WERI-Rb-1 (cell line): ENCODE measurements at regions not wholly inside any gene's neighbourhood (a gene's known extent, or its start where the extent isn't known, plus 50 kb on each side); places are given as distances from the start of the nearest gene placed in this dataset.

Source experiments
- DNase-seq: peaks from one replicate; pipeline ENCODE4 v3.0.0-alpha.2; 2020
- H3K27ac ChIP-seq: fragments of 250-450 bp; sonication (Bioruptor Pico); 2 replicates; pipeline ENCODE4 v1.5.1; 2020; ENCODE audit warnings: mild to moderate bottlenecking, moderate library complexity
- H3K27me3 ChIP-seq: fragments of 250-450 bp; sonication (Bioruptor Pico); 2 replicates; pipeline ENCODE4 v1.5.1; 2021; ENCODE audit warnings: mild to moderate bottlenecking, low read depth, moderate library complexity; ENCODE audit not compliant: insufficient read depth, severe bottlenecking
- H3K36me3 ChIP-seq: fragments of 250-450 bp; sonication (Bioruptor Pico); 2 replicates; pipeline ENCODE4 v1.5.1; 2020; ENCODE audit warnings: mild to moderate bottlenecking, moderate library complexity
- H3K4me3 ChIP-seq: 2 replicates; pipeline ENCODE4 v1.5.1; 2011; ENCODE audit warnings: low read depth, mild to moderate bottlenecking, control low read depth, low read length
- H3K9me3 ChIP-seq: fragments of 250-450 bp; sonication (Bioruptor Pico); 2 replicates; pipeline ENCODE4 v1.5.1; 2021; ENCODE audit warnings: mild to moderate bottlenecking, moderate library complexity; ENCODE audit not compliant: severe bottlenecking
- CTCF ChIP-seq: IDR thresholded peaks from 2 replicates; pipeline ENCODE4 v1.5.1; 2011; ENCODE audit warnings: low read depth, mild to moderate bottlenecking, control low read depth, inconsistent platforms, low read length

- no peaks in the 10 kb centered on the region for H3K9me3 ChIP-seq
- no peak for TF ChIP-seq CTCF
- no peaks in the 10 kb centered on the region for H3K36me3 ChIP-seq
- no peak overlapping the region for H3K4me3 ChIP-seq
- peaks cover 78% of the 10 kb centered on the region for H3K27me3 ChIP-seq
- H3K27ac ChIP-seq, result no peak overlapping the region
- DNase-seq, result no peak
Measured at GRCh38 chr20:52438326-52438963, 246.9 kb upstream of the ZFP64 start.

- DNase-seq, result no peak
- Histone ChIP-seq H3K9me3 (no peaks in the 10 kb centered on the region), H3K4me3 (no peak overlapping the region), H3K36me3 (no peaks in the 10 kb centered on the region), H3K27me3 (peaks cover 55% of the 10 kb centered on the region), H3K27ac (no peak overlapping the region)
- TF ChIP-seq CTCF, result no peak
Measured at GRCh38 chr20:52434453-52434852, 242.9 kb upstream of the ZFP64 start.

DNA sequence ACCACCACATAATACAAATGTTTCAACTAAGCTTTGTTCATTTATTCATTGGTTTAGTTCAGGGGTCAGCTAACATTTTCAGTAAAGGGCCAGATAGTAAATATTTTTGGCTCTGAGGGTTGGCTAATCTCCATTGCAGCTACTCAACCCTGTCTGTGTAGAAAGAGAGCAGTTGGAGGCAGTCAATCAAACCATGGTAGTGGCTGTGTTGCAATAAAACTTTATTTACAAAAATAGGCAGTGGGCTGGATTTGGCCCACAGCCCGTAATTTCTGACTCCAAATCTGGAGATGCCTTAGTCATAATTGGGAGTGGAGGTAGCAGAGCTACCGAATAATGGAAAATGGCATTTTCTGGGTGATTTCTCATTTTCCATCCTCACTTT, 242.5 kb upstream of the ZFP64 start:
- no peaks in the 10 kb centered on the region for H3K36me3 ChIP-seq
- H3K27ac ChIP-seq, result no peak overlapping the region
- H3K4me3 ChIP-seq, result no peak overlapping the region
- no peak for DNase-seq
- TF ChIP-seq CTCF, result no peak
- peaks cover 51% of the 10 kb centered on the region for H3K27me3 ChIP-seq
- no peaks in the 10 kb centered on the region for H3K9me3 ChIP-seq

DNA sequence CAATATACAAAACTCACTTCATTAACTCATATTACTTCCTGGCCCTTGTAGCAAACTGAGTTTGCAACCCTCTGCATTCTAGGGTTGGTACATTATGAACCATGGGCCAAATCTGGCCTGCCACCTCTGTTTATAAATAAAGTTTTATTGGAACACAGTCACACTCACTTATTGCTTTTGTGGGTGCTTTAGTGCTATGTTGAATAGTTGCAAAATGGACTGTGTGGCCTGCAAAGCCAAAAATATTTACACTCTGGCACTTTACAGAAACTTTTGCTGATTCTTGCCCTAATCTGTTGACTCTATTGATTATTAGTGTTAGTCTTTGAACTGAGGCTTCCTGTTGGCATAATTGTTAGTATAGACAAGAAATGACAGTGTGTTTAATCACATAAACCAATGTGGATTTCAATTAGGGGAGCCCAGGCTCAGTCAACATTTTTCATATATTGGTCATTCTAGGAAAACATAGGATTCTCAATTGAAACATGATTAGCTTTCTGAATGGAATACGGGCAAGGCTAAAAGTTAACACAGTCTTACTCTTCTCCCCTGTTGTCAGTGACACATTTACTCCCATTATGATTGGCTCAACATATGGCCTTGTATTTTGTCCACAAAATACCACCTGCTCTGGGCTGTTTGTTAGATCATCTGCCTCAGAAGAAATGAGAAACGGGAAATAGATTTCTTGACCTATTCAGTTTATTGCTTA, 241.9 kb upstream of the ZFP64 start:
- no peak for TF ChIP-seq CTCF
- no peaks in the 10 kb centered on the region for H3K36me3 ChIP-seq
- no peaks in the 10 kb centered on the region for H3K9me3 ChIP-seq
- peaks cover 50% of the 10 kb centered on the region for H3K27me3 ChIP-seq
- no peak overlapping the region for H3K4me3 ChIP-seq
- DNase-seq, result no peak
- no peak overlapping the region for H3K27ac ChIP-seq

- no peak for TF ChIP-seq CTCF
- Histone ChIP-seq H3K27ac (no peak overlapping the region), H3K4me3 (no peak overlapping the region), H3K27me3 (peaks cover 46% of the 10 kb centered on the region), H3K9me3 (no peaks in the 10 kb centered on the region), H3K36me3 (no peaks in the 10 kb centered on the region)
- DNase-seq, result no peak
Measured at GRCh38 chr20:52432740-52433139, 241.2 kb upstream of the ZFP64 start.
